Thymus (tissue), 11 donors: ENCODE measurements at regions not wholly inside any gene's neighbourhood (a gene's known extent, or its start where the extent isn't known, plus 50 kb on each side); places are given as distances from the start of the nearest gene placed in this dataset.
A peak's percentile ranks its signal among the peaks of the same experiment; 100 is the strongest.

Experiments used
- DNase-seq, 9 donors: peaks; one replicate each; pipeline ENCODE4 v3.0.0-alpha.2; 2013; ENCODE audit warnings: low spot score in 9 of 9, low read depth in 6 of 9, missing footprints in 1 of 9
- H3K27ac ChIP-seq, 2 donors: one replicate each; pipeline ENCODE4 v1.5.1; 2013; ENCODE audit warnings: control low read depth in 1 of 2, low read depth in 1 of 2, low read length in 1 of 2, mild to moderate bottlenecking in 1 of 2, moderate library complexity in 1 of 2
- H3K27me3 ChIP-seq, 2 donors: one replicate each; pipeline ENCODE4 v1.5.1; 2013; ENCODE audit warnings: low read length in 1 of 2; ENCODE audit not compliant: control insufficient read depth in 2 of 2, insufficient read depth in 1 of 2
- H3K36me3 ChIP-seq, 2 donors: one replicate each; pipeline ENCODE4 v1.5.1; 2013; ENCODE audit warnings: low read length in 1 of 2, mild to moderate bottlenecking in 1 of 2, moderate library complexity in 1 of 2; ENCODE audit not compliant: control insufficient read depth in 2 of 2, insufficient read depth in 2 of 2
- H3K4me1 ChIP-seq, 2 donors: one replicate each; pipeline ENCODE4 v1.5.1; 2013; ENCODE audit warnings: low read length in 2 of 2; ENCODE audit not compliant: control insufficient read depth in 2 of 2, insufficient read depth in 2 of 2
- H3K4me3 ChIP-seq, 2 donors: one replicate each; pipeline ENCODE4 v1.5.1; 2013; ENCODE audit warnings: low read length in 2 of 2, control low read depth in 1 of 2, mild to moderate bottlenecking in 1 of 2
- H3K9me3 ChIP-seq, 2 donors: one replicate each; pipeline ENCODE4 v1.5.1; 2013; ENCODE audit warnings: low read length in 1 of 2, mild to moderate bottlenecking in 1 of 2; ENCODE audit not compliant: control insufficient read depth in 2 of 2, insufficient read depth in 1 of 2
- WGBS: extraction: QIAGEN DNeasy Blood & Tissue Kit; methylation state at CpG from one replicate; pipeline ENCODE4 v1.1.7; 2013; 5-methylcytosine and 5-hydroxymethylcytosine counted together
- donor health status: healthy.

GRCh38 chr12:13288937-13289652 lies 92.6 kb downstream of the EMP1 start:
- no peak overlapping the region for H3K27ac ChIP-seq
- H3K4me1 ChIP-seq = no peaks in the 10 kb centered on the region
- no peaks in the 10 kb centered on the region for H3K36me3 ChIP-seq
- DNase-seq = no peak
- H3K4me3 ChIP-seq = no peak overlapping the region
- no peaks in the 10 kb centered on the region for H3K9me3 ChIP-seq
- WGBS = 89% methylated on average over 11 of the region's 11 CpGs
- peaks cover 0 to 2% of the 10 kb centered on the region in 2 donors for H3K27me3 ChIP-seq

GRCh38 chr12:13288501-13288900 lies 92.0 kb downstream of the EMP1 start:
- DNase-seq = no peak
- Histone ChIP-seq H3K4me3 (no peak overlapping the region), H3K4me1 (no peaks in the 10 kb centered on the region), H3K36me3 (no peaks in the 10 kb centered on the region), H3K27ac (no peak overlapping the region), H3K9me3 (no peaks in the 10 kb centered on the region), H3K27me3 (peaks cover 0 to 2% of the 10 kb centered on the region in 2 donors)
- WGBS = 59% methylated on average over 1 of the region's 1 CpG

GRCh38 chr12:13283867-13284266 lies 87.3 kb downstream of the EMP1 start:
- Histone ChIP-seq H3K27me3 (peaks cover 0 to 6% of the 10 kb centered on the region in 2 donors), H3K4me1 (no peaks in the 10 kb centered on the region), H3K36me3 (no peaks in the 10 kb centered on the region), H3K9me3 (no peaks in the 10 kb centered on the region), H3K4me3 (no peak overlapping the region), H3K27ac (no peak overlapping the region)
- DNase-seq = no peak

DNA sequence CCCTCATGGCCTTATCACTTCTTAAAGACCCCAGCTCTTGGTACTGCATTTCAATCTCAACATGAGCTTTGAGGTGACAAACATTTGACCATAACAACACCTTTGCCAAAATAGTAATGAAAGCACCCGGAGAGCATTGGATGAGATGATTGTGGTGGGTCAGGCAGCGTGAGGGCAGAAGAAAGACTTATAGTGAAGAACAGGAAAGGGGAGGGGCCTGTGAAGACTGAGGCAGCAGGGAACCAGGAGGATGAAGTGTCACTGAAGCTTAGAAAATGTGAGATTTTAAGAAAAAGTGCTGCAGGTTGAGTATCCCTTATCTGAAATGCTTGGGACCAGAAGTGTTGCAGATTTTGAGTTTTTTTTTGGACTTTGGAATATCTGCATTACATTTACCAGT lies 86.3 kb downstream of the EMP1 start:
- peaks cover 0 to 2% of the 10 kb centered on the region in 2 donors for H3K4me1 ChIP-seq
- no peaks in the 10 kb centered on the region for H3K9me3 ChIP-seq
- H3K4me3 ChIP-seq = no peak overlapping the region
- H3K27me3 ChIP-seq = peaks cover 2 to 14% of the 10 kb centered on the region in 2 donors
- 16% methylated on average over 2 of the region's 2 CpGs for WGBS
- DNase-seq = no peak
- H3K27ac ChIP-seq = no peak overlapping the region
- H3K36me3 ChIP-seq = no peaks in the 10 kb centered on the region

- H3K4me1 ChIP-seq = peaks cover 0 to 2% of the 10 kb centered on the region in 2 donors
- no peak overlapping the region for H3K27ac ChIP-seq
- no peaks in the 10 kb centered on the region for H3K9me3 ChIP-seq
- peaks cover 2 to 35% of the 10 kb centered on the region in 2 donors for H3K27me3 ChIP-seq
- peak in 8 of 9 donors; percentile 24 to 60 (median 36) for DNase-seq
- H3K4me3 ChIP-seq = no peak overlapping the region
- WGBS = 29% methylated on average over 32 of the region's 32 CpGs
- no peaks in the 10 kb centered on the region for H3K36me3 ChIP-seq
These were observed 81.8 kb downstream of the EMP1 start for GRCh38 chr12:13278249-13278787.

- 90% methylated on average over 4 of the region's 4 CpGs for WGBS
- no peak overlapping the region for H3K27ac ChIP-seq
- H3K4me3 ChIP-seq = no peak overlapping the region
These were observed 80.8 kb downstream of the EMP1 start for GRCh38 chr12:13277293-13277692.

GRCh38 chr12:13275241-13276085 lies 78.9 kb downstream of the EMP1 start:
- Histone ChIP-seq H3K27me3 (peaks cover 2 to 35% of the 10 kb centered on the region in 2 donors), H3K4me1 (peaks cover 0 to 2% of the 10 kb centered on the region in 2 donors), H3K27ac (no peak overlapping the region), H3K9me3 (no peaks in the 10 kb centered on the region), H3K4me3 (no peak overlapping the region), H3K36me3 (no peaks in the 10 kb centered on the region)
- 41% methylated on average over 10 of the region's 10 CpGs for WGBS
- no peak for DNase-seq

More at GRCh38 chr12:13277293-13277692, 80.8 kb downstream of the EMP1 start:
- peaks cover 0 to 2% of the 10 kb centered on the region in 2 donors for H3K4me1 ChIP-seq
- H3K27me3 ChIP-seq = peaks cover 2 to 35% of the 10 kb centered on the region in 2 donors
- no peaks in the 10 kb centered on the region for H3K9me3 ChIP-seq
- DNase-seq = no peak
- no peaks in the 10 kb centered on the region for H3K36me3 ChIP-seq

DNA sequence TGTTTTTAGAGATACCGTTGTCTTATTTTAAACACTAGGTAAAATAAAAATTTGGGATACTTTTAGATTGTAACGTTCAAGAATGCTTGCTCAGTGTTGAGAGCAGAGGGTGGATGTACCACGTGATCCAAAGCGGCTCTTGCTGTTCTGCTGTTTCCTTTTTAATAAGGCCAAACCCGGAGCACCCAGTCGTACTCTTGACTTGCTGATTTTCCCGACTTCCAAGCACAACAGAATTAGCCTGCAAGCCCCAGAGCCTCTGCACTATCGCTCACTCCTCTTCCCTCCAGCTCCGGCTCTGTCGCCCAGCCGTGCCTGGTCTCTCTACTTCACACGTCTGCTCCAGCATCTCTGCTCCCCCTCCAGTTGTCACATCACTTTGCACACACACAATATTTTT lies 77.3 kb downstream of the EMP1 start:
- no peak overlapping the region for H3K27ac ChIP-seq
- H3K36me3 ChIP-seq = no peaks in the 10 kb centered on the region
- no peak overlapping the region for H3K4me3 ChIP-seq
- H3K27me3 ChIP-seq = peaks cover 2 to 31% of the 10 kb centered on the region in 2 donors
- no peak for DNase-seq
- 80% methylated on average over 12 of the region's 12 CpGs for WGBS
- H3K9me3 ChIP-seq = no peaks in the 10 kb centered on the region
- peaks cover 0 to 2% of the 10 kb centered on the region in 2 donors for H3K4me1 ChIP-seq

DNA sequence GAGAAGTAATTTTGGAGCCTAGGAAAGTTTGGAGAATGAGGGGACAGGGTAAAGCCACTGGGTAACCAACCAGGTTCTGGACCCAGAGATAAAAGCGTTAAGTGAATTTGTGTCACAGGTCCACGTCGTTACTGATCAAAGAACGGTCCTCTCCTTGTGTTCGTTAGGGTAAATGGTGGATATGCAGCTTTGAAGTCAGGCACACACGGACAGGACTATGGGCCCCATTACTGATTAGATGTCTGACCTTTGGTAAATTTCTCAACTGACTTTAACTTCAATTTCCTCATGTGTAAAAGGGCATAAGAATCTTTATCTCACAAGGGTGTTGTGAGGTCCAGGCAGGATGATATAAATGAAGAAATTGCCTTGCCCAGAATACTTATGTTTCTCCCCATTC lies 76.6 kb downstream of the EMP1 start:
- Histone ChIP-seq H3K27me3 (peaks cover 0 to 24% of the 10 kb centered on the region in 2 donors), H3K4me1 (no peaks in the 10 kb centered on the region), H3K27ac (no peak overlapping the region), H3K4me3 (no peak overlapping the region), H3K36me3 (no peaks in the 10 kb centered on the region), H3K9me3 (no peaks in the 10 kb centered on the region)
- WGBS = 97% methylated on average over 6 of the region's 6 CpGs
- no peak for DNase-seq
